GM23248 (cell line): ENCODE measurements at regions not wholly inside any gene's neighbourhood (a gene's known extent, or its start where the extent isn't known, plus 50 kb on each side); places are given as distances from the start of the nearest gene placed in this dataset.

Experiments
- EZH2 ChIP-seq: fragments of 200-600 bp; sonication (generic); IDR thresholded peaks from 2 replicates; pipeline ENCODE4 v1.6.1; 2018; ENCODE audit warnings: antibody characterized with exemption, mild to moderate bottlenecking; ENCODE audit not compliant: insufficient read depth, poor library complexity, severe bottlenecking
- EZH2phosphoT487 ChIP-seq: fragments of 200-600 bp; sonication (generic); IDR thresholded peaks from 2 replicates; pipeline ENCODE4 v1.6.1; 2018; ENCODE audit warnings: antibody characterized with exemption, moderate library complexity, mild to moderate bottlenecking, low read depth; ENCODE audit not compliant: insufficient read depth

GRCh38 chr15:62549345-62549970 is 384.4 kb upstream of the C2CD4B start:
- no peak for TF ChIP-seq EZH2phosphoT487
- no peak for TF ChIP-seq EZH2
